Esophagus muscularis mucosa (tissue), 4 donors: ENCODE measurements at regions not wholly inside any gene's neighbourhood (a gene's known extent, or its start where the extent isn't known, plus 50 kb on each side); places are given as distances from the start of the nearest gene placed in this dataset.

Experiments
- CTCF ChIP-seq, 3 experiments: fragments of 200-600 bp in 2 of 3; fragments of 450-650 bp in 1 of 3; sonication (generic) in 2 of 3; IDR thresholded peaks; one replicate each; pipeline ENCODE4 v1.5.1; 2017 to 2019; ENCODE audit warnings: antibody characterized with exemption in 3 of 3, mild to moderate bottlenecking in 2 of 3, moderate library complexity in 1 of 3
- EP300 ChIP-seq: sonication (generic); formaldehyde crosslinking; IDR thresholded peaks from one replicate; pipeline ENCODE4 v1.6.1; 2017; ENCODE audit warnings: antibody characterized with exemption
- POLR2A ChIP-seq: fragments of 450-650 bp; IDR thresholded peaks from one replicate; pipeline ENCODE4 v1.6.1; 2017; ENCODE audit warnings: antibody characterized with exemption, moderate library complexity, mild to moderate bottlenecking, low read depth
- POLR2AphosphoS5 ChIP-seq, 2 donors: sonication (generic); formaldehyde crosslinking; IDR thresholded peaks; one replicate each; pipeline ENCODE4 v1.6.1; 2017; ENCODE audit warnings: antibody characterized with exemption in 2 of 2

- TF ChIP-seq POLR2A: no peak
- TF ChIP-seq CTCF (IDR thresholded peaks at IDR 0.05): no peak
- no peak for TF ChIP-seq EP300
- no peak for TF ChIP-seq POLR2AphosphoS5 (IDR thresholded peaks at IDR 0.05)
Measured at GRCh38 chr7:438916-439315, 80.7 kb downstream of the PDGFA start.
